GM12872 (cell line): ENCODE measurements at regions not wholly inside any gene's neighbourhood (a gene's known extent, or its start where the extent isn't known, plus 50 kb on each side); places are given as distances from the start of the nearest gene placed in this dataset.

Experiments used
- CTCF ChIP-seq: IDR thresholded peaks from 3 replicates; pipeline ENCODE4 v1.5.1; 2011; ENCODE audit warnings: low read depth, mild to moderate bottlenecking, low read length, moderate library complexity; ENCODE audit not compliant: insufficient read depth

- TF ChIP-seq CTCF = no peak
Observed at GRCh38 chr1:189175889-189176288, 1301.8 kb downstream of the BRINP3 start.

GRCh38 chr1:189180057-189180456, 1297.6 kb downstream of the BRINP3 start:
- TF ChIP-seq CTCF = no peak

- no peak for TF ChIP-seq CTCF
Observed at GRCh38 chr1:189185097-189185496, 1292.6 kb downstream of the BRINP3 start.

GRCh38 chr1:189192741-189193520, 1284.7 kb downstream of the BRINP3 start:
- no peak for TF ChIP-seq CTCF

GRCh38 chr1:189205863-189206262, 1271.8 kb downstream of the BRINP3 start:
- TF ChIP-seq CTCF = no peak

- TF ChIP-seq CTCF = no peak
Observed at GRCh38 chr1:189206617-189207016, 1271.0 kb downstream of the BRINP3 start.

GRCh38 chr1:189211742-189212141, 1265.9 kb downstream of the BRINP3 start:
- no peak for TF ChIP-seq CTCF
